ENCODE measurements at regions not wholly inside any gene's neighbourhood (a gene's known extent, or its start where the extent isn't known, plus 50 kb on each side); places are given as distances from the start of the nearest gene placed in this dataset.

DNA sequence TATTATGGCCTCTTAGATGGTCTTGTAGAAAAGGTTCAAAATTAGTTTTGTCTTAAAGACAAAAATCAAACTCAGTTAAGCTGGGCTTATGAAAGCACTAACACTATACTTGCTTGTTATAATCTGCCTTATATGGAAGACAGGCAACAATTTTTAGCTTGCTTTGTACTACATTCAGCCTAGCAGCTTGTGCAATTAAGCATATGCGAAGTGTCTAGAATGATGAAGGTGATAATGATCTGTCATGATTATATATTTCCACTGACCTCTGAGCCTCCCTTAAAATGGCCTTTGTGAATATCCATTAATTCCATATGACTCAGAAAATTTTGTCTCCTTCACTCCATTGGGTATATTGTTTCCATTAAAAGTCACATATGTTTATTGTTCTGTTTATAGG is 834.9 kb downstream of the OLFM4 start:
- intact Hi-C loops (cut with DNase I): no loop called here
- no peak for ATAC-seq
- DNase-seq: no peak
- Histone ChIP-seq H3K27ac (no peak overlapping the region), H3K36me3 (no peaks in the 10 kb centered on the region), H3K9me3 (peaks cover 0 to 3% (median 0%) of the 10 kb centered on the region in 11 donors), H3K27me3 (peaks cover 0 to 3% (median 0%) of the 10 kb centered on the region in 7 donors), H3K4me3 (no peak overlapping the region), H3K4me1 (no peaks in the 10 kb centered on the region)
- TF ChIP-seq, protein P1, sequence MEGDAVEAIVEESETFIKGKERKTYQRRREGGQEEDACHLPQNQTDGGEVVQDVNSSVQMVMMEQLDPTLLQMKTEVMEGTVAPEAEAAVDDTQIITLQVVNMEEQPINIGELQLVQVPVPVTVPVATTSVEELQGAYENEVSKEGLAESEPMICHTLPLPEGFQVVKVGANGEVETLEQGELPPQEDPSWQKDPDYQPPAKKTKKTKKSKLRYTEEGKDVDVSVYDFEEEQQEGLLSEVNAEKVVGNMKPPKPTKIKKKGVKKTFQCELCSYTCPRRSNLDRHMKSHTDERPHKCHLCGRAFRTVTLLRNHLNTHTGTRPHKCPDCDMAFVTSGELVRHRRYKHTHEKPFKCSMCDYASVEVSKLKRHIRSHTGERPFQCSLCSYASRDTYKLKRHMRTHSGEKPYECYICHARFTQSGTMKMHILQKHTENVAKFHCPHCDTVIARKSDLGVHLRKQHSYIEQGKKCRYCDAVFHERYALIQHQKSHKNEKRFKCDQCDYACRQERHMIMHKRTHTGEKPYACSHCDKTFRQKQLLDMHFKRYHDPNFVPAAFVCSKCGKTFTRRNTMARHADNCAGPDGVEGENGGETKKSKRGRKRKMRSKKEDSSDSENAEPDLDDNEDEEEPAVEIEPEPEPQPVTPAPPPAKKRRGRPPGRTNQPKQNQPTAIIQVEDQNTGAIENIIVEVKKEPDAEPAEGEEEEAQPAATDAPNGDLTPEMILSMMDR (IDR thresholded peaks at IDR 0.05): no peak
- WGBS, 2 donors: 87 to 91% methylated on average over 1 of the region's 1 CpG

DNA sequence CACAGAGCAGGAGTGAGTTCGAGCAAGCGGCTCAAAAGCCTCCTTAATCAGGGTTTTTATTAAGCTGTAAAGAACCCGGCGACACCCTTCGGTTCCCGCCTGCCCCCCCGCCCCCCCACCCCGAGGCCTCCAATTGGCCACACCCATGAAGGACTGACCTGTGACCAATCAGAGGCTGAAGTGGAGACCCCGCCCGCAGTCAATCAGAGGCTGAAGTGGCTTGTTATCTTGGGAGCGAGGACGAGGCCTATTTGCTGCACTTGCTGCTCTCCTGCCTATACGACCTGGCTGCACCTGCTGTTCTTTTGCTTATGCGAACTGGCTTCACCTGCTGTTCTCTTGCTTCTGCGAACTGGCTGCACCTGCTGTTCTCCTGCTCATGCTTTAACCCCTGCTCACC is 844.9 kb downstream of the OLFM4 start:
- TF ChIP-seq, protein P1 (IDR thresholded peaks at IDR 0.05): no peak
- Histone ChIP-seq H3K27me3 (no peaks in the 10 kb centered on the region), H3K36me3 (no peaks in the 10 kb centered on the region), H3K4me3 (no peak overlapping the region), H3K9me3 (no peaks in the 10 kb centered on the region), H3K27ac (no peak overlapping the region), H3K4me1 (no peaks in the 10 kb centered on the region)
- intact Hi-C loops (cut with DNase I): no loop called here
- WGBS, 2 donors: 82 to 91% methylated on average over 15 of the region's 15 CpGs
- ATAC-seq (no peak), DNase-seq (no peak)

DNA sequence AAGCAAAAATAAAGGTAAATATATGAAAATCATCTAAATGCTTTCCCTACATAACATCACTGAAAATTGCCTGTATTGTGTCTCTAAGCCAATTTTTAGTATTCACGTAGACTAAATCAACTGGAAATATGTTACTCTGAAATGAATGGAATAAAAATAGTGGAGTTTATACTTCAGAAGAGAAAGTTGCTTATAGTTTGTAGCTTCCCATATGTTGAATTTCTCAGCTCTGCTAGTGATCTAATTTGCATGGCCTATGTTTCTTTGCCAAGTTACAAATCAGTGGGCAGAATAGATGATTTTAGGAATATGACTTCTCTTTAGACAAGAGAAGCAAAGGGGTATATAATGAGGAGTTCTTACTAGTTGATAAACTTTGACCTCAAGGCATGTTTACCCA is 850.2 kb downstream of the OLFM4 start:
- Histone ChIP-seq H3K4me1 (no peaks in the 10 kb centered on the region), H3K27me3 (no peaks in the 10 kb centered on the region), H3K4me3 (no peak overlapping the region), H3K9me3 (peaks cover 0 to 16% (median 0%) of the 10 kb centered on the region in 11 donors), H3K36me3 (no peaks in the 10 kb centered on the region), H3K27ac (no peak overlapping the region)
- no peak for DNase-seq
- no peak for ATAC-seq
- WGBS, 2 donors: 64 to 77% methylated on average over 1 of the region's 1 CpG
- intact Hi-C loops (cut with DNase I): no loop called here
- TF ChIP-seq, protein P1 (IDR thresholded peaks at IDR 0.05): no peak

DNA sequence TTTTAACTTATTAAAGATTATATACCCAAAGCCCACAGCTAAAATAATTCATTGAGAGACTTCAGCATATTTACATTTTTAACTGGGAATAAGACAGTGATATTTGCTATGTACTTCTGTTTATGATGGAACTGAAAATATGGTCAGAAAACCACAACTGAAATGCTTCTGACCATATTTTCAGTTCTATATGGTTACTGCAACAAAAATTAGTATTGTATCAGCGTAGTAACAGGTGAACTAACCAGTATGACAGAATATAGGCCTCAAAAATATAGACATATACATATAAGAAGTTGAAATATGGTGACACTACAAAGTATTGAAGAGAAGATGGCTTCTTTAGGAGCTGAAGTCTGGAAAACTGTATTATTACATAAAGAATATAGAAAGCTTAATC is 857.4 kb downstream of the OLFM4 start:
- WGBS, 2 donors: 46 to 59% methylated on average over 1 of the region's 1 CpG
- DNase-seq: no peak
- Histone ChIP-seq H3K4me1 (no peaks in the 10 kb centered on the region), H3K27ac (no peak overlapping the region), H3K27me3 (no peaks in the 10 kb centered on the region), H3K9me3 (peaks cover 0 to 11% (median 0%) of the 10 kb centered on the region in 11 donors), H3K4me3 (no peak overlapping the region), H3K36me3 (no peaks in the 10 kb centered on the region)
- no peak for ATAC-seq
- TF ChIP-seq, protein P1 (IDR thresholded peaks at IDR 0.05): no peak
- intact Hi-C loops (cut with DNase I): no loop called here
